ENCODE measurements at regions not wholly inside any gene's neighbourhood (a gene's known extent, or its start where the extent isn't known, plus 50 kb on each side); places are given as distances from the start of the nearest gene placed in this dataset.

GRCh38 chr4:128711361-128711760 is 98.1 kb upstream of the JADE1 start:
- no peaks in the 10 kb centered on the region for H3K36me3 ChIP-seq
- peaks cover 0 to 5% (median 2%) of the 10 kb centered on the region in 4 donors for H3K4me1 ChIP-seq

GRCh38 chr4:128709268-128709667 is 100.2 kb upstream of the JADE1 start:
- no peak for ATAC-seq (ENCODE audit: low FRiP score in 2 of 2)
- H3K9me3 ChIP-seq, result no peaks in the 10 kb centered on the region
- WGBS, 2 donors, result 34 to 62% methylated on average over 4 of the region's 4 CpGs

More at GRCh38 chr4:128711361-128711760, 98.1 kb upstream of the JADE1 start:
- DNase-seq (no peak), ATAC-seq (ENCODE audit: low FRiP score in 2 of 2) (no peak)
- WGBS, 2 donors, result 46 to 67% methylated on average over 1 of the region's 1 CpG
- Histone ChIP-seq H3K27ac (no peak overlapping the region), H3K9me3 (no peaks in the 10 kb centered on the region), H3K27me3 (no peaks in the 10 kb centered on the region), H3K4me3 (no peak overlapping the region)
- TF ChIP-seq CTCF (IDR thresholded peaks at IDR 0.05) (no peak), EP300 (IDR thresholded peaks at IDR 0.05) (no peak), POLR2AphosphoS5 (IDR thresholded peaks at IDR 0.05) (no peak), POLR2A (IDR thresholded peaks at IDR 0.05) (no peak)

GRCh38 chr4:128707864-128708263 is 101.6 kb upstream of the JADE1 start:
- TF ChIP-seq EP300 (IDR thresholded peaks at IDR 0.05) (no peak), POLR2A (IDR thresholded peaks at IDR 0.05) (no peak), POLR2AphosphoS5 (IDR thresholded peaks at IDR 0.05) (no peak), CTCF (IDR thresholded peaks at IDR 0.05) (no peak)
- ATAC-seq (ENCODE audit: low FRiP score in 2 of 2) (no peak), DNase-seq (no peak)
- Histone ChIP-seq H3K27me3 (no peaks in the 10 kb centered on the region), H3K27ac (no peak overlapping the region), H3K4me1 (peaks cover 0 to 5% (median 2%) of the 10 kb centered on the region in 4 donors), H3K9me3 (no peaks in the 10 kb centered on the region), H3K36me3 (no peaks in the 10 kb centered on the region), H3K4me3 (no peak overlapping the region)
- 61 to 72% methylated on average over 6 of the region's 6 CpGs for WGBS, 2 donors

More at GRCh38 chr4:128709268-128709667, 100.2 kb upstream of the JADE1 start:
- H3K27me3 ChIP-seq, result no peaks in the 10 kb centered on the region
- H3K4me3 ChIP-seq, result no peak overlapping the region
- TF ChIP-seq POLR2A (IDR thresholded peaks at IDR 0.05) (no peak), CTCF (IDR thresholded peaks at IDR 0.05) (no peak), POLR2AphosphoS5 (IDR thresholded peaks at IDR 0.05) (no peak), EP300 (IDR thresholded peaks at IDR 0.05) (no peak)
- peaks cover 0 to 5% (median 2%) of the 10 kb centered on the region in 4 donors for H3K4me1 ChIP-seq
- no peaks in the 10 kb centered on the region for H3K36me3 ChIP-seq
- no peak overlapping the region for H3K27ac ChIP-seq
- no peak for DNase-seq

GRCh38 chr4:128703948-128704347 is 105.6 kb upstream of the JADE1 start:
- no peaks in the 10 kb centered on the region for H3K9me3 ChIP-seq
- 89 to 96% methylated on average over 14 of the region's 14 CpGs for WGBS, 2 donors

More at GRCh38 chr4:128703948-128704347, 105.6 kb upstream of the JADE1 start:
- H3K36me3 ChIP-seq, result no peaks in the 10 kb centered on the region
- TF ChIP-seq POLR2A (IDR thresholded peaks at IDR 0.05), result no peak
- no peak for TF ChIP-seq EP300 (IDR thresholded peaks at IDR 0.05)
- no peak for TF ChIP-seq CTCF (IDR thresholded peaks at IDR 0.05)
- no peak for TF ChIP-seq POLR2AphosphoS5 (IDR thresholded peaks at IDR 0.05)
- DNase-seq (no peak), ATAC-seq (ENCODE audit: low FRiP score in 2 of 2) (no peak)
- no peaks in the 10 kb centered on the region for H3K27me3 ChIP-seq
- no peak overlapping the region for H3K27ac ChIP-seq
- no peak overlapping the region for H3K4me3 ChIP-seq
- H3K4me1 ChIP-seq, result no peaks in the 10 kb centered on the region

Measured in upper lobe of left lung (tissue), 6 donors.